ENCODE measurements at regions not wholly inside any gene's neighbourhood (a gene's known extent, or its start where the extent isn't known, plus 50 kb on each side); places are given as distances from the start of the nearest gene placed in this dataset.

- H3K9ac ChIP-seq (ENCODE audit: low read length): no peak overlapping the region
- no peaks in the 10 kb centered on the region for H3K9me2 ChIP-seq (ENCODE audit: insufficient read depth)
- ChIA-PET POLR2A (no interaction called here), CTCF (interaction anchor here (0.8 to 1.5 kb wide), 4 partner anchors 11 to 79 kb away, joined by 3 to 4 read pairs (median 3); no protein-coding TSS in a partner anchor), RAD21 (ENCODE audit: low non-redundant PET in 1 of 2, low total read pairs in 2 of 2, uncharacterized antibody in 2 of 2, unreplicated experiment in 2 of 2) (no interaction called here)
- BruUV-seq (replicated peaks): no TSS peak
- no peaks in the 10 kb centered on the region; a peak in 1 of 4 replicates for H3K9me3 ChIP-seq (ENCODE audit: control insufficient read depth in 1 of 2, insufficient read depth in 1 of 2, low read depth in 1 of 2, low read length in 2 of 2)
- no peaks in the 10 kb centered on the region for H3K36me3 ChIP-seq (ENCODE audit: control insufficient read depth in 1 of 2, insufficient read depth in 2 of 2, low read length in 2 of 2)
- DNase-seq (ENCODE audit: low read depth, low spot score): peak; percentile 23
- H3K27me3 ChIP-seq (ENCODE audit: insufficient read depth, low read length): no peaks in the 10 kb centered on the region
- no peak overlapping the region for H3K4me3 ChIP-seq (replicated peaks in 1 of 2; ENCODE audit: low read depth in 1 of 2, low read length in 2 of 2)
- no peak overlapping the region for H3K4me2 ChIP-seq (ENCODE audit: low read length)
- TF ChIP-seq RAD21 (IDR thresholded peaks at IDR 0.05; ENCODE audit: low read depth) (peak; percentile 46), POLR2AphosphoS5 (IDR thresholded peaks at IDR 0.05; ENCODE audit: low read depth, low read length) (no peak), CTCF (IDR thresholded peaks at IDR 0.05 in 2 of 3, conservative IDR thresholded peaks at IDR 0.05 in 1 of 3; ENCODE audit: borderline replicate concordance in 1 of 3, insufficient read depth in 1 of 3, low read depth in 2 of 3, low read length in 2 of 3) (peak; percentile 11 to 64 (median 61); a peak in 4 of 6 replicates), ZNF274 (IDR thresholded peaks at IDR 0.05; ENCODE audit: low read depth, low read length) (no peak)
- H3K27ac ChIP-seq (ENCODE audit: low read depth, low read length): no peak overlapping the region
- no peaks in the 10 kb centered on the region for H3K4me1 ChIP-seq (ENCODE audit: control insufficient read depth in 1 of 2, insufficient read depth in 2 of 2, low read length in 2 of 2)
- no peak overlapping the region for H2AFZ ChIP-seq (ENCODE audit: low read depth, low read length, poor library complexity, severe bottlenecking)
- no peaks in the 10 kb centered on the region for H3K79me2 ChIP-seq (ENCODE audit: insufficient read depth, low read length)
- no peaks in the 10 kb centered on the region for H4K20me1 ChIP-seq (ENCODE audit: insufficient read depth)
- intact Hi-C loops (cut with micrococcal nuclease): loop anchor here (10.0 kb wide), 1 partner anchor 152 kb away; no protein-coding TSS in a partner anchor
- ATAC-seq: peak; percentile 82
These were observed 374.1 kb upstream of the MANEA start for GRCh38 chr6:95203153-95203754.

- no peak overlapping the region for H3K4me3 ChIP-seq (replicated peaks in 1 of 2; ENCODE audit: low read depth in 1 of 2, low read length in 2 of 2)
- no peak overlapping the region for H3K27ac ChIP-seq (ENCODE audit: low read depth, low read length)
- no peak overlapping the region for H3K4me2 ChIP-seq (ENCODE audit: low read length)
- H3K4me1 ChIP-seq (ENCODE audit: control insufficient read depth in 1 of 2, insufficient read depth in 2 of 2, low read length in 2 of 2): no peaks in the 10 kb centered on the region
- no peaks in the 10 kb centered on the region for H3K27me3 ChIP-seq (ENCODE audit: insufficient read depth, low read length)
- no peaks in the 10 kb centered on the region for H3K9me2 ChIP-seq (ENCODE audit: insufficient read depth)
- intact Hi-C loops (cut with micrococcal nuclease): loop anchor here (10.0 kb wide), 1 partner anchor 151 kb away; no protein-coding TSS in a partner anchor
- no peaks in the 10 kb centered on the region for H3K36me3 ChIP-seq (ENCODE audit: control insufficient read depth in 1 of 2, insufficient read depth in 2 of 2, low read length in 2 of 2)
- POLR2A ChIA-PET: no interaction called here
- H3K9ac ChIP-seq (ENCODE audit: low read length): no peak overlapping the region
- no peaks in the 10 kb centered on the region; a peak in 1 of 4 replicates for H3K9me3 ChIP-seq (ENCODE audit: control insufficient read depth in 1 of 2, insufficient read depth in 1 of 2, low read depth in 1 of 2, low read length in 2 of 2)
- H3K79me2 ChIP-seq (ENCODE audit: insufficient read depth, low read length): no peaks in the 10 kb centered on the region
- no peak for TF ChIP-seq EZH2phosphoT487 (IDR thresholded peaks at IDR 0.05; ENCODE audit: borderline replicate concordance)
- TF ChIP-seq FOSL1 (IDR thresholded peaks at IDR 0.05; ENCODE audit: low read depth): no peak
- no peak for TF ChIP-seq POLR2AphosphoS5 (IDR thresholded peaks at IDR 0.05; ENCODE audit: low read depth, low read length)
- no peak for TF ChIP-seq EGR1 (IDR thresholded peaks at IDR 0.05; ENCODE audit: low read depth)
- TF ChIP-seq SIN3A (IDR thresholded peaks at IDR 0.05; ENCODE audit: low read depth): no peak
- TF ChIP-seq REST (IDR thresholded peaks at IDR 0.05; ENCODE audit: low read depth): no peak
- no peak for TF ChIP-seq SRF (IDR thresholded peaks at IDR 0.05; ENCODE audit: low read depth)
- TF ChIP-seq SP1 (IDR thresholded peaks at IDR 0.05; ENCODE audit: low read depth): no peak
- TF ChIP-seq RAD21 (IDR thresholded peaks at IDR 0.05; ENCODE audit: low read depth): no peak
- TF ChIP-seq ATF3 (IDR thresholded peaks at IDR 0.05): no peak
- no peak for TF ChIP-seq ZFX (IDR thresholded peaks at IDR 0.05)
- TF ChIP-seq TCF7L2 (IDR thresholded peaks at IDR 0.05; ENCODE audit: borderline replicate concordance, extremely low read depth, insufficient read depth, insufficient read length): no peak
- TF ChIP-seq POLR2A (IDR thresholded peaks at IDR 0.05; ENCODE audit: borderline replicate concordance, extremely low read depth, insufficient read depth, insufficient read length): no peak
- no peak for TF ChIP-seq CEBPB (IDR thresholded peaks at IDR 0.05; ENCODE audit: low read depth)
- BruUV-seq (replicated peaks): no TSS peak
- H4K20me1 ChIP-seq (ENCODE audit: insufficient read depth): no peaks in the 10 kb centered on the region
- no peak for ATAC-seq
- RAD21 ChIA-PET (ENCODE audit: low non-redundant PET in 1 of 2, low total read pairs in 2 of 2, uncharacterized antibody in 2 of 2, unreplicated experiment in 2 of 2): no interaction called here
- H2AFZ ChIP-seq (ENCODE audit: low read depth, low read length, poor library complexity, severe bottlenecking): no peak overlapping the region
- no peak for DNase-seq (ENCODE audit: low read depth, low spot score)
- CTCF ChIA-PET: interaction anchor here (0.8 kb wide), 1 partner anchor 77 kb away, joined by 3 read pairs; no protein-coding TSS in a partner anchor
These were observed 373.2 kb upstream of the MANEA start for GRCh38 chr6:95204178-95204577.
